ENCODE measurements at regions not wholly inside any gene's neighbourhood (a gene's known extent, or its start where the extent isn't known, plus 50 kb on each side); places are given as distances from the start of the nearest gene placed in this dataset.
A peak's percentile ranks its signal among the peaks of the same experiment; 100 is the strongest.
"Not testable (repeated sequence)": the region's sequence is repeated elsewhere in the genome, so short reads cannot be mapped to it uniquely, and the experiment has no call there.

DNA sequence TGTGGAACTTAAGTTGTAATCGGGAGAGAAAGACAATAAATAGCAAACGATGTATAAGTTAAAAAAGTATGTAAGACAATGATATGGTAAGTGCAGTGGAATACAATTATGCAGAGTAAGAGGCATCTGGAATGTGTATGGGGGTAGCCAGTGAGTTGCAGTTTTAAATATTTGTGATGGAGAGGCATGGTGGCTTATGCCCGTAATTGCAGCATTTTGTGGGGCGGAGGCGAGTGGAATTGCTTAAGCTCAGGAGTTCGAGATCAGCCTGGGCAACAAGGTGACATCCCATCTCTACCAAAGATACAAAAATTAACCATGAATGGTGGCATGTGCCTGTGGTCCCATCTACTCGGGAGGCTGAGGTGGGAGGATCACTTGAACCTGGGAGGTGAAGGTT lies 52.5 kb upstream of the WDFY3 start:
- no peak for DNase-seq

GRCh38 chr4:85019411-85019810 lies 52.9 kb upstream of the WDFY3 start:
- DNase-seq: no peak

GRCh38 chr4:85024671-85025070 lies 58.2 kb upstream of the WDFY3 start:
- no peak for DNase-seq

DNA sequence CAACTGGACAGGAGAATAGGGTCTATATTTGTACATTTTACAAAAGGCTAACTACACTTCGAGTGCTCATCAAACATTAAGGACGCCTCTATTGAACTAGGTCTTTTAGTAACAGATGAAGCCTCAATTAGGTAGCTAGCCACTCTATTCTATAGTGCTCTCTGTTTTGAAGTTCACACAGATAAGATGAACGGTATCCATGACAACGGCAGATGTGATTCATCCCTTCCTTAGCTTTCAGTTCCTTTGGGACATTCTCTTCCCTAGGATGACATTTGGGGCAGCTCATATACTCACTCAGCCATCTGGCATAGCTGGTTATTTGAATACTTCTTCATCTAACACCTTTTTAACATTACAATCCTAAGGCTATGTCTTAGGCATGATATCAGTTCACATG lies 62.4 kb upstream of the WDFY3 start:
- no peak for DNase-seq

DNA sequence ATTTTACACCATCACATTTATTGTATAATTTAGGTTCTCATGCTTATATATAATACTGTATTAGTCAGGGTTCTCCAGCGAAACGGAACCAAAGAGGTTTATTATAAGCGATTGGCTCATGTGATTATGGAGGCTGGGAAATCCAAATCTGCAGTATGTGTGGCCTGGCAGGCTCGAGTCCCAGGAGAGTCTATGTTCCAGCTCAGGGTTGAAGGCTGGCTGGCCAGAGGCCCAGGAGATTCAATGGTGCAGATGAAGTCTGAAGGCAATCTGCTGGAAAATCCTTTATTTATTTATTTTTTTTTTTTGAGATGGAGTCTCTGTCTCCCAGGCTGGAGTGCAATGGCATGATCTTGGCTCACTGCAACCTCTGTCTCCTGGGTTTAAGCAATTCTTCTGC lies 63.0 kb upstream of the WDFY3 start:
- DNase-seq: no peak

- DNase-seq: no peak
Measured at GRCh38 chr4:85030156-85030555, 63.7 kb upstream of the WDFY3 start.

DNA sequence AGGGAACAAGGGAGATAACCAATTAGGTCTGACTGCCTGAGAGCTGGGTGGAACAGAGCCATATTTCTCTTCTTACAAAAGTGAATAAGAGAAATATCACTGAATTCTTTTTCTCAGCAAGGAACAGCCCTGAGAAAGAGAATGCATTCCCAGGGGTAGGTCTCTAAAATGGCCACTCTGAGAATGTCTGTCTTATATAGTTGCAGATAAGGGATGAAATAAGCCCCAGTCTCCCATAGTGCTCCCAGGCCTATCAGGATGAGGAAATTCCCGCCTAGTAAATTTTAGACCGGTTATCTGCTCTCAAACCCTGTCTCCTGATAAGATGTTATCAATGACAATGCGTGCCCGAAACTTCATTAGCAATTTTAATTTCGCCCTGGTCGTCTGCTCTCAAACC lies 67.3 kb upstream of the WDFY3 start:
- DNase-seq: not testable (repeated sequence)

- no peak for DNase-seq
Measured at GRCh38 chr4:85039526-85039925, 73.0 kb upstream of the WDFY3 start.

DNA sequence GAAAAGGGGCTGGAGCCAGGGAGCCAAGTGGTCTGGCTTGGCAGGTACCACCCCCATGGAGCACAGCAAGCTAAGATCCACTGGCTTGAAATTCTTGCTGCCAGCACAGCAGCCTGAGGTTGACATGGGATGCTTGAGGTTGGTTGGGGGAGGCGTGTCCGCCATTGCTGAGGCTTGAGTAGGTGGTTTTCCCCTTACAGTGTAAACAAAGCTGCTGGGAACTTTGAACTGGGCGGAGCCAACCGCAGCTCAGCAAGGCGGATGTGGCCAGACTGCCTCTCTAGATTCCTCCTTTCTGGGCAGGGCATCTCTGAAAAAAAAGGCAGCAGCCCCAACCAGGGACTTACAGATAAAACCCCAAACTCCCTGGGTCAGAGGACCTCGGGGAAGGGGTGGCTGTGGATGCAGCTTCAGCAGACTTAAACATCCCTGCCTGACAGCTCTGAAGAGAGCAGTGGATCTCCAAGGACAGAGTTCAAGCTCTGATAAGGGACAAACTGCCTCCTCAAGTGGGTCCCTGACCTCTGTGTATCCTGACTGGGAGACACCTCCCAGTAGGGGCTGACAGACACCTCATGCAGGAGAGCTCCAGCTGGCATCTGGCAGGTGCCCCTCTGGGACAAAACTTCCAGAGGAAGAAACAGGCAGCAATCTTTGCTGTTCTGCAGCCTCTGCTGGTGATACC lies 77.5 kb upstream of the WDFY3 start:
- DNase-seq: not testable (repeated sequence)

- no peak for DNase-seq
Measured at GRCh38 chr4:85050736-85051135, 84.2 kb upstream of the WDFY3 start.

- no peak for DNase-seq
Measured at GRCh38 chr4:85051526-85051925, 85.0 kb upstream of the WDFY3 start.

DNA sequence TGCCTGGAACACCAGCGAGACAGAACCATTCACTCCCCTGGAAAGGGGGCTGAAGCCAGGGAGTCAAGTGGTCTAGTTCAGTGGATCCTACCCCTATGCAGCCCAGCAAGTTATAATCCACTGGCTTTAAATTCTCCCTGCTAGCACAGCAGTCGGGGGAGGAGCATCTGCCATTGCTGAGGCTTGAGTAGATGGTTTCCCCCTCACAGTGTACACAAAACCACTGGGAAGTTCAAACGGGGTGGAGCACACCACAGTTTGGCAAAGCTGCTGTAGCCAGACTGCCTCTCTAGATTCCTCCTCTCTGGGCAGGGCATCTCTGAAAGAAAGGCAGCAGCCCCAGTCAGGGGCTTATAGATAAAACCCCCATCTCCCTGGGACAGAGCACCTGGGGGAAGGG lies 88.4 kb upstream of the WDFY3 start:
- not testable (repeated sequence) for DNase-seq

- no peak for DNase-seq
Measured at GRCh38 chr4:85058551-85058950, 92.1 kb upstream of the WDFY3 start.

- no peak for DNase-seq
Measured at GRCh38 chr4:85061974-85062373, 95.5 kb upstream of the WDFY3 start.

- no peak for DNase-seq
Measured at GRCh38 chr4:85062466-85062865, 96.0 kb upstream of the WDFY3 start.

DNA sequence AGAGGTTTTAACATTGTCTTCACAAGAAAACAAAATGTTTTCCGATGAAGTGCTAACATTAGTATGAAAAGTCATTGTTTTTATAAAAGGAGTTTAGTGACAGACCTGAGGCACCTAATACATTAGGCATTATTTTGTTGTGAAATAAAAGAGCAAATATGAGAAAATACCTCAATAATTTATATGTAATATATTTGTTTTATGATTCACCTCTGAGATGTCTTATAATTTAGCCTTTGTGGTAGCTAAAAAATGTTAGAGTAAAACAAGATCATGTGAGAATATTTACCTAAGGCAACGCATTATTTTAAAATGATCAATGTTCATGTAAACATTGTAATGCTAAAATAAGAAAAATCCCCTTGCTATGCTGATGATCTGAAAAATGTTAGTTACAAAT lies 100.9 kb upstream of the WDFY3 start:
- DNase-seq: no peak

GRCh38 chr4:85078016-85078415 lies 111.5 kb upstream of the WDFY3 start:
- no peak for DNase-seq

- no peak for DNase-seq
Measured at GRCh38 chr4:85081196-85081595, 114.7 kb upstream of the WDFY3 start.

GRCh38 chr4:85084371-85085094 lies 118.0 kb upstream of the WDFY3 start:
- DNase-seq: peak; percentile 69

GRCh38 chr4:85086721-85087120 lies 120.2 kb upstream of the WDFY3 start:
- DNase-seq: no peak

GRCh38 chr4:85092536-85092935 lies 126.0 kb upstream of the WDFY3 start:
- peak; percentile 75 for DNase-seq

- DNase-seq: peak; percentile 75
Measured at GRCh38 chr4:85092943-85093342, 126.5 kb upstream of the WDFY3 start.

GRCh38 chr4:85094735-85095134 lies 128.2 kb upstream of the WDFY3 start:
- DNase-seq: no peak

DNA sequence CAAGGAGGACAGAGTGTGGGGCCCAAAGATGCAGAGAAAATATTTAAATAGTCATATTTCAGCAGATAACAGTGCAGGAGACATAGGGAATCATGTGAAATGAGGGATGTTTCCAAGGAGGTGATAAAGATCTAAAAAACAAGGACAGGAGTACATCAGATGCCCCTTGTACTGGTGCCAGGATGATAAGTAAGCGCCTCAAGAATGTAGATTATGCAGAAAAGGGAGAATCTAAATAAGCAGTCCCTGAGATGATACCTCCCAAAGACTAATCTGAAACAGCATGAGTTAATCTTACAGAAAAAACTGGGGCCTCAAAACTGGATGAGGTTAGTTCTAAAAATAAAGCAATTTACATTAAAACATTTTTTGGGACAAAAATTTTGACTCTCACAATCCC lies 136.1 kb upstream of the WDFY3 start:
- DNase-seq: no peak

- no peak for DNase-seq
Measured at GRCh38 chr4:85106166-85106565, 139.7 kb upstream of the WDFY3 start.
